PC-9 (cell line): ENCODE measurements at regions not wholly inside any gene's neighbourhood (a gene's known extent, or its start where the extent isn't known, plus 50 kb on each side); places are given as distances from the start of the nearest gene placed in this dataset.

Source experiments
- CTCF ChIP-seq: fragments of 200-600 bp; sonication (generic); conservative IDR thresholded peaks from 2 replicates; pipeline ENCODE4 v1.6.1; 2017; ENCODE audit warnings: mixed run types, antibody characterized with exemption, mild to moderate bottlenecking, moderate library complexity
- EZH2 ChIP-seq: fragments of 200-600 bp; sonication (generic); IDR thresholded peaks from 2 replicates; pipeline ENCODE4 v1.8.0; 2017; ENCODE audit warnings: antibody characterized with exemption, low read depth

- TF ChIP-seq EZH2 (no peak), CTCF (no peak)
Observed at GRCh38 chr21:17196623-17197022, 316.2 kb upstream of the CXADR start.
